ENCODE measurements at regions not wholly inside any gene's neighbourhood (a gene's known extent, or its start where the extent isn't known, plus 50 kb on each side); places are given as distances from the start of the nearest gene placed in this dataset.
A peak's percentile ranks its signal among the peaks of the same experiment; 100 is the strongest.
"Not testable (repeated sequence)": the region's sequence is repeated elsewhere in the genome, so short reads cannot be mapped to it uniquely, and the experiment has no call there.

- no peak for DNase-seq
Measured at GRCh38 chr3:28028554-28028953, 212.9 kb upstream of the CMC1 start.

DNA sequence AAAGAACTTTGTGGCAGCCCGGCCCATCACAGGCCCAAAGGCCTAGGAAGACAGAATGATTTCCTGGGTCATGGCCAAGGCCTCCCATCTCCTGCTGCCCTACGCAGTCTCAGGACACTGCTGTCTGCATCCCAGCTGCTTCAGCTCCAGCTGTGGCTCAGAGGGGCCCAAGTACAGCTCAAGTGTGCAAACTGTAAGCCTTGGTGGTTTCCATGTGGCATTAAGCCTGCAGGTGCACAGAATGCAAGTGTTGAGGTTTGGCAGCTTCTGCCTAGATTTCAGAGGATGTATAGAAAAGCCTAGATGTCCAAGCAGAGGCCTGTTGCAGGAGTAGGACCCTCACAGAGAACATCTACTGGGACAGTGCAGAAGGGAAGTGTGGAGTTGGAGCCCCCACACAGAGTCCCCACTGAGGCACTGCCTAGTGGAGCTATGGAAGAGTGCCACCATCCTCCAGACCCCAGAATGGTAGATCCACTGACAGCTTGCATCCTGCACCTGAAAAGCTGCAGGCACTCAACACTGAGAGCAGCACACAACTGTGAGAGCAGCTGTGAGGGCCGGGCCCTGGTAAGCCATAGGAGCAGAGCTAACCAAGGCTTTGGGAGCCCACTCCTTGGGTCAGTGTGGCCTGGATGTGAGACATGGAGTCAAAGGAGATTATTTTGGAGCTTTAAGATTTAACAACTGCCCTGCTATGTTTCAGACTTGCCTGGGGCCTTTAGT lies 208.2 kb upstream of the CMC1 start:
- no peak for DNase-seq

DNA sequence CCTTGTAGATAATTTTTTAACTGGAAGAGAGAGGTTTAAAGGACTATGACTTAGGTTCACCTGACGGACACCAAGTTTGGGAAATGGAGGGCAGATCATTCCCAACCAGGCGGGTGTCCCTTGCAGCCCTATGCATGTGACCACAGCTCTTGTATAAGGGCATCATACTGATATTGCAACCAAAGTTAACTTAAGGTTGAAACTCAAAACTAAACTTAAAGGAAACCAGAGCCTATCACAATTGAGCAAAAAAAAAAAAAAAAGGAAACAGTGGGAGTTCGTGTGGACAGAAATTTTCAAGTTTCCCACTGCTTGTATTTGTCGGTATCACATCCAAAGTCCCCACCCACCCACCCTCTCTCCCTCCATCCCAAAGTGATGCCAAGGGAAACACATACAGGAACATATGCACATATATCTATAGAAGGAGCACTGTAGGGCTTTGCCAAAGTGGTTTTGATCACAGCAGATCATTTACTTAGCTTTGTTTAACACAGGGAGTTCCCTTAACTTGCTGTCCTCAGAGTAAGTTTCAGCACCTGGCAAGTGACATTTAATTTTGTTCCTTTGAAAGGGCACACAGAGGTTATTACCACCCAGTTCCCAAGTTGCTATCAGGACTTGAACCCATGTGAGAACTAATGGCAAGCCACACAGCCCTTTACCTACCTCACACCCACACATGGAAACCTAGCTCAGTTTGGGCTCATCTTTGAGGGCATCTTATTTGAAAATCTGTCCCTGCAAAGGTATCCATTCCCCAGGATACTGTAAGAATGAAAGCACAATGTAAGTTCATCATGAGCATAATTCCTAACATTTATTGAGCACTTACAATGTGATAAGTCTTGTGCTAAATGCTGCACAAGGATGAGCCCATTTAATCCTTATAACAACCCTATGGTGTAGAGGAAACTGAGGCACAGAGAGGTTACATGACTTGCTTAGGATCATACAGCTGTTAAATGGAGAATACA lies 204.5 kb upstream of the CMC1 start:
- DNase-seq: no peak

DNA sequence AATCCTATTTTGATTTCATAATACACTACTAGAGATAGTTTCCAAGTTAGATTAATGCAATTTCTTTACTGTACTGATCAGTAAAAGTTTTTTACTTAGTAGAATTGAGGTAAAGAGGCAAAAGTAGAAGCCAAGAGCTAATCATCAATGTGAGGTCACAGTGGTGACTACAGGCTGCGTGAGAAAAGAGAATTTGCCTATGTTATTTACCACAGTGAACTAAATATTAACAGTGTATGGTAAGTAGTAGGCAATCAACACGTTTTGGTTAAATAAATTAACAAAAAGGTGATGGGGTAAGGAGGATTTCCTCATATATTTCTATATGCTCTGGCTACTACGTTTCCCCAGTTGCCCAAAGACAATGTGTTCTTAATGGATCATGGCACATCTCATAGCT lies 202.2 kb upstream of the CMC1 start:
- DNase-seq: no peak

GRCh38 chr3:28039829-28040228 lies 201.6 kb upstream of the CMC1 start:
- no peak for DNase-seq

GRCh38 chr3:28042095-28042635 lies 199.3 kb upstream of the CMC1 start:
- DNase-seq: no peak

DNA sequence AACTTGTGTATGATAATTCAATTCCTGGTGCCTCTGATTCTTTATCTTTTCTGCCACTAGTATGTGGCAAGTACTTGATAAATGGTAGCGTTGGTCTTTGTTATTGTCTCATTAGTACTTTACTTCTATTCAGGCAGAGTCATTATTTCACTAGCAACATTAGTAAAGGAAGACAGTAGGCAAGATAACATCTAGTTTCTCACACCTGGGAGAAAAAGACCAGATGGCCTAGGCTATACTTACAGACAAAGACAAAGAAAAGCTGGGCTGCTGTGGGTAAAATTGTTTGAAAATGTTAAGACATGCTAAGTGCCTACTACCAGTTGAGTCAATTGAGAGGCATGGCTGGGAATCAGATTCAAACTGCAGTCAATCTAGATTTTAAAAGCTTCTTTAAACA lies 198.7 kb upstream of the CMC1 start:
- DNase-seq: no peak

DNA sequence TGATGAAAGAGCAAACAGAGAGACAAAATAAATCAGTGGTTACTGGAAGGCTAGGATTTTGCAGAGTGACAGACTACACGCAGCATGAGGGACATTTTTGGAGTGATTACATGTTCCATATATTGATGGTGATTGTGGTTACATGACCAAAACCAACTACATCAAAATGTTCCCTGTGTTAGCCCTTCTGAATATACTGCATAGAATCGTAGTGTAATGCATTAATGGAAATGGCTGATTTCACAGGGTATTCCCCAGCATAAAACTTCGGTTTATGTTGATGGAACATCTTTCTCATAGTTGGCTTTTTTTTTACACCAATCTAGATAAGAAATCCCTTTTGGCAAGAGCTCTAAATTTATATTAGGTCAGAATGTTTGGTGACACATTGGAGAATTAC lies 191.3 kb upstream of the CMC1 start:
- no peak for DNase-seq

DNA sequence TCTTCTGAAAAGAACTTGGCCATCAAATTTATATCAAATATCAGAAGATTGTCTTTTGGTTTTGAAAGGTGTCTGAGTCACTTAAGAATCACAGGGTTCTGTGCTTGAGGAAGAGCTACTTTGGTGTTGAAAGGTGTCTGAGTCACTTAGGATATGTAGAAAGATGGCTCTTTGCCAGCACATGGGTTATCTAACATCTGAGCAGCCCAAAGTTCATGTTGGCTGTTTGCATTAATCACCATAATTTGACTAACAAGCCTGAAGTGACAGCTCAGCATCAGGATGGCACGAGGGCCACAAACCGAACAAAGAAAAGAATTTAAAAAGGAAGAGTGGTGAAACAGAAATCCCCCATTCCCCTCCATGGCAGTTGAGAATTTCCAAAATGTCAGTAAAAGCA lies 190.5 kb upstream of the CMC1 start:
- peak in 6 of 56 donors; percentile 1 to 22 (median 4) for DNase-seq

- peak in 3 of 56 donors; percentile 1 to 40 (median 11) for DNase-seq
Measured at GRCh38 chr3:28053759-28054158, 187.7 kb upstream of the CMC1 start.

DNA sequence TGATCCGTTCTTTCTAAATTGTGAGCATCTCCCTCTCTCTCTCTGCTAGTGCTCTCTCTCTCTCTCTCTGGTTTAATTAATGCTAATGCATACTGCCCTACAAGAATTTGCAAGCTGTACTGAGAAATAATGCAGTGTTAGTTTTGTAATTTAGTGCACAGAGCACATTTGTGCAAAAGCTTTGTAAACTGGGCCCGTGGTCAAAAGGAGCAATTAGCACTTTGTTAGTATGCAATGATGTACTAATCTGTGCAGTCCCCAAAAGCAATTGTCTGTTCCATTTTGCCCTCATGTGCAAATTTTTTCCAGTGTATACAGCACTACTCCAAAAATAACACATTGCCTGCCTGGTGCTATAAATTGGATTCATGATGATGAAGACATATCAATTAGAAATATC lies 184.6 kb upstream of the CMC1 start:
- no peak for DNase-seq

- no peak for DNase-seq
Measured at GRCh38 chr3:28057539-28057938, 183.9 kb upstream of the CMC1 start.

GRCh38 chr3:28059199-28059598 lies 182.2 kb upstream of the CMC1 start:
- DNase-seq: not testable (repeated sequence)

- no peak for DNase-seq
Measured at GRCh38 chr3:28066020-28066419, 175.4 kb upstream of the CMC1 start.

DNA sequence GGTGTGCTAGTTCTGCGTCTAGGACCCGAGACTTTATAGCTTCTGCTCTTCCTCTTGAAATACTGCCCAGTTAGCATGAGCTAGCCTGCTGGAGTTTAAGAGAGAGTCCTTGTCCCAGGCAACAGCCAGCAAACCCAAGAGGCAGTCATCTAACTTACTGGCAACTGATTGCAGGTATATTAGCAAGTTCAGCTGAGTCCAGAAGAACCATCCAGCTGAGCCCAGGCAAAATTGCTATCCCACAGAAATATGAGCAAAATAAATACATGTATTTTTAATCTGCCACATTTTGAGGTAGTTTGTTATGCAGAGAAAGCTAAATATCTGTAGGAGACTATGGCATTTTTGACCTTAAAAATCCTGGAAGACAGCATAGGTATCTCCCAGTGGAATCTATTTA lies 174.4 kb upstream of the CMC1 start:
- no peak for DNase-seq

GRCh38 chr3:28068342-28068741 lies 173.1 kb upstream of the CMC1 start:
- DNase-seq: no peak

DNA sequence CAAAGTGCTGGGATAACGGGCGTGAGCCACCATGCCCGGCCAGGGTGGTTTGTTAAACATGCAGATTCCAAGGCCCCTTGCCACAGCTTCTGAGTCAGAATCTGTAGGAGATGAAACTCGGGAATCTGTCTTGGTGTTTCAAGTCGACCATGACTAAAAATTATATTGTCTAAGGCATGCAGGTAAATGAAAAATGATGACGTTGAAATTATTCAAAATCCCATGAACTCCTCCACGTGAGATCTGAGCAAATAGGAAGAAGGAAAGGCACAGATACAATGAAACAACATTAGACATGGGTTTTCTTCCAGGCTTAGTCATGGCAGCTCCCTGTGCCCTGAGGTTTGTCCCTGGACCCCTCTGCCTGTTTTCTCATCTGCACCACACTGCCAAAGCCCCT lies 172.0 kb upstream of the CMC1 start:
- no peak for DNase-seq

DNA sequence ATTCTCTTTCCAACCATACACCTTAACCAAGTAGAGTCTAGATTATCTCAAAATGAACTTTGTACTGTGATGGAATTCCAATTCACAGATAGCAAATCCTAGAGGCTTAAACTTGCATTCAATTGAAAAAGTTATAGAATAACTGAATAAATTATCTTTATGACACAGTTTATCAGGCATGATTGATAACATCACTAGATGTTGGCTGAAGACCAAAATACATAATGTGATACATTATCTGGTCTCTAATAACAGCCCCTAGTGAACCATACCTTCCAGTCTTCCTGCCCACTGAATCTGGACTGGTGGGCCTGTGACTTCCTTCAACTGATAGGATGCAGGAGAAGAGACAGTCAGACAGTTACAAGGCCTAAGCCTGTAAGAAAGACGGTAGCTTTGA lies 165.2 kb upstream of the CMC1 start:
- DNase-seq: no peak

DNA sequence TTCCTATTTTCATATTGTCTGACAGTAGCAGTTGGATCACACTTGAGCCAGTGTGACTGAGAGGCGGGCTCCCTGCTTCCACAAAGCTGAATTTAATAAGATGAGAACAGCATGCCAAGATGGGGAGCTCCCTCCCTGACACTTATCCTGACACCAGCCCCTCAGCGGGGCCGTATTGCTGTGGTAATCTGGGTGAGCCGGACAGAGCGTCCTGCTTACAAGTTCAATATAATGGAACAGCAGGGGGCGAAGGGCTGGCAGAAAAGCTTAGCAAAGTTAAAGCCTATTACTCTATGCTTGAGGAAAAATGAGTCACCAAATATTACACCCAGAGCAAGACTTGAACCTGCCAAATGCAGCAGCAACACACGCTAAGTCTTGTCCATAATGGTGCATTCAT lies 163.8 kb upstream of the CMC1 start:
- DNase-seq: peak in 6 of 56 donors; percentile 2 to 30 (median 4)

- DNase-seq: no peak
Measured at GRCh38 chr3:28078536-28078935, 162.9 kb upstream of the CMC1 start.

DNA sequence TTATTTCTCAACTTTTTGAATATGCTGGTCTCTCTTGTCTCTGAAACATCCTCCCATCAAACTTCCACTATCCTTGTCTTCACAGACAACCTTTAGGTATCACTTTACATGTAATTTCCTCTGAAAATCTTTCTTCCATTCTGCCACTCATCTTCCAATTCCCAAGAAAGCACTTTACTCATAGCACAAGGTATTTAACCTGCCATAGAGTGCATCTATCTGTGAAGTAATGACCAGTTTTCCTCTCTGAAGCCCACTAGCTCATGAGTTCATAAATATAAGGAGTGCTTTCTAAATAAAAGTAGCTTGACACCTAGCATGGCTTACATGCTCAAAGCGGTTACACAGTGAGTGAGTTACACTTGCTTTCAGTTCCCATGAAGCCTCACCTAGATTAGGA lies 160.7 kb upstream of the CMC1 start:
- no peak for DNase-seq

DNA sequence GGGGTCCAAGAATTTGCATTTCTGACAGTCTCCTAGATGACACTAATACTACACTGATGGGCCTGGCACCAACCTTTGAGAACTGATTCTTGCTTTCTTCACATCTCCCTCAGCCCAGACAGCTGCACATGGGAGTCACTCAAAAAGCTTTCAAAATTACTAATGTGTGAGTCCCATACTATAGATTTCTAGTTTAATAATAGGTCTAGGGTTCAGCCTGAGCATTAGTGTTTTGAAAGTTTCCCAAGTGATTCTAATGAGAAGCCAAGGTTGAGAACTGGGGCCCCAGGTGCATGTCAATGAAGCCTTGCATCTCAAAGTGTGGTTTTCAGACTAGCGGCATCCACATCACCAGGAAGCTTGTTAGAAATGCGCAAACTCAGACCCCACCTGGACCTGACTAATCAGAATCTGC lies 159.9 kb upstream of the CMC1 start:
- DNase-seq: no peak

Measured in nucleus accumbens (tissue), 56 donors.